HG03354 (cell line): ENCODE measurements at regions not wholly inside any gene's neighbourhood (a gene's known extent, or its start where the extent isn't known, plus 50 kb on each side); places are given as distances from the start of the nearest gene placed in this dataset.

Source experiments
- ATAC-seq: cut with Tn5 transposase; IDR thresholded peaks from one replicate; pipeline ENCODE4 v1.9.1; 2021; ENCODE audit warnings: mild to moderate bottlenecking; ENCODE audit not compliant: unreplicated experiment, poor library complexity, severe bottlenecking

DNA sequence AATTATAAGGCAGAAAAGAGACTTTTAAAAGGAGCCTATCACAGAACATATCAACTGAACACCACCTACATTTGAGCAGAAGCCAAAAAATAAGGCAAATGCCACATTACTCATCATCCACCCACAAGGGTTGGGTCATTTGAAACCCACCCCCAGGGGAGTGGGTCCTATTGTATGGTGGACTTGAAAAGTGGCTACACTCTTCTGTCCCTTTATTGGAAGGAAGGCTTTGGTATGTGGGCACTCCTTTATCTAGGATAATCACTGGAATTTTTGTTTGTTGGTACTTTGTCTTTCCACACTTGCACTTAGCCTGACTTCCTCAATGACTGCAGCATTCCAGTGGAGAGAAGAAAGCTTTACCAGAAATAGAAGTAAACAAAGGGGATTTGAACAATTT, 157.2 kb upstream of the COL11A1 start:
- no peak for ATAC-seq

DNA sequence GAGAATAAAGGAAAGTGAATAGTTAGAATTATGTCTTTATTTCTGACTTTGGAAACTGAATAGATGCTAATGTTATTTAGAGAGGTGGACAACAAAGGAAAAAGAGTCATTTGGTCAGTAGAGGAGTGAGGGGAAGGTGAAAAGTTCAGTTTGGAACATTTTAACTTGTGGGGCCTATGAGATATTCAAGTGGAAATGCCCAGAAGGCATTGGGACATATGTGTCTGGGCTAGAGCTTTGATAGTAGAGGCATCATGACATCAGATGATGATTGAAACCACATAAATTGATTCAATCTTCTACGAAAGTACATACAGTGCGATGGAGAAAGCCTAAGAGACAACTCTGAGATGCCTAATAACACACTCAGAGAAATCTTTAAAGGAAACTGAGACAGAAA, 151.7 kb upstream of the COL11A1 start:
- ATAC-seq = no peak

GRCh38 chr1:103256490-103256889, 148.2 kb upstream of the COL11A1 start:
- ATAC-seq = no peak

- ATAC-seq = no peak
Measured at GRCh38 chr1:103254691-103255090, 146.4 kb upstream of the COL11A1 start.

DNA sequence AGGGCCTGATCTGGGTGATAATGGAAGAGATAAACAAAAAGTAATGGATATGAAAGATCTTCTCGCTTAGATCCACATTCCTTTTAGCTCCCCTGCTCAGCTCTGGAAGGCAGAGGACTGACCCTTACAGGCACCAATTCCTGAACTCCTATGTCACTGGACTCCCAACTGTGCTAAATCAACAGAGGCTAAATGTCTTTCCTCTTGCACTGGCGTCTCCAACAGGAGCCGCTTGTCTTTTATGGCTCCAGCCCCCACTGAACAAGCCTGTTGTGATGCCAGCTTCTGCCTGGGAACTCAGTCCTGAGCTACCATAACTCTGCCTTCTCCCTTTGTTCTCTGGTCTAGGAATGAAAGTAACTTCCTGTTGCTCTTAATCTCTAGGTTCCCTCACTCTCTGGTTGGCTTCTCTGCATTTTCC, 142.1 kb upstream of the COL11A1 start:
- no peak for ATAC-seq

DNA sequence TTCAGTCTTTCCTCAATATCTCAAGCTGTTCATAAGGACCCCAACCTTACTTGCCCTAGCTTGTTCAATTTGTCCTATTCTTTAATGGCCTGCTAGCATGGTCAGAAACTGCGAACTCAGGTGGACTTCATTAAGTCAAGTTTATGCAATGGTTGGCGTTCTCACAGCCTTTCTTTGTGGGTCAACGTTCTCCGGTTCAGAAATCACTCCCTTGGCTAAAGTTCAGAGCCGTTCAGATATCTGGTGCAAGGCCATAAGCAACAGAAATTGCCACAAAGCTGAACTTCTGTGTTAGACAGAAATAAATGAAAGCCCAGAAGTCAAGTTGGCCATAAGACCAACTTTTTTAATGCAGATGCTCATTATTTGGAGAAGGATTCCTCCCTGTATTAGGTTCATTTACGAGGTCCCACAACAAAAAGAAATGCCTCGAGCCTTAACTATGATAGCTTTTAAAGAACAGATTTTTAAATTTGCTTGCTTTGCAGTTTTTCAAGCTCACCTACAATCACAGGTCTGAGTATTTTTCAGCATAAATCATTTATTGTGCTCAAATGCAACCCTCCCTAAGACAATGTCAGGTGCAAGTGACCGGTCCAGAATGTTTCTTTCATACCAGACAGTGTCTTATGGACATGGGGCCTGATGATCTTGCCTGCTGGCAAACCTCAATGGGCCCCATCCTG, 140.2 kb upstream of the COL11A1 start:
- ATAC-seq = no peak

DNA sequence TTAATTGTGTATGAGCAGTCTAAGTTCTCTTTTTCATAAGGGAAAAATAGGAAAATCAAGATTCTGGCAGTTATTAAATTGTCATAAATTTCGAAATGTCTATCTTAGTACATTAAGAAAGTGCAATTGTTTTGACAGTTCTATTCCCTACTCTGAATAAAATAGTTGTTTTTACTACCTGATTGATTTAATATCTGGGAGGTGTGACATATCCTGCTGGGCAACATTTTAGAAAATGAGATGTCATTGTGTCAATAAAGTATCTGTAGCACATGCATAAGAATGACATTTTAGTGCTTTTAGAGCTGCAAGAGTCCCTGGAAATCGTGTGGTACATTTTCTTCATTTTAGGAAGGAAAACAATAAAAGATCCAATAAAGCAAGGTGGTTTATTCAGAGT, 139.2 kb upstream of the COL11A1 start:
- no peak for ATAC-seq

GRCh38 chr1:103243481-103243880, 135.2 kb upstream of the COL11A1 start:
- ATAC-seq = no peak

GRCh38 chr1:103239034-103239433, 130.7 kb upstream of the COL11A1 start:
- ATAC-seq = no peak

DNA sequence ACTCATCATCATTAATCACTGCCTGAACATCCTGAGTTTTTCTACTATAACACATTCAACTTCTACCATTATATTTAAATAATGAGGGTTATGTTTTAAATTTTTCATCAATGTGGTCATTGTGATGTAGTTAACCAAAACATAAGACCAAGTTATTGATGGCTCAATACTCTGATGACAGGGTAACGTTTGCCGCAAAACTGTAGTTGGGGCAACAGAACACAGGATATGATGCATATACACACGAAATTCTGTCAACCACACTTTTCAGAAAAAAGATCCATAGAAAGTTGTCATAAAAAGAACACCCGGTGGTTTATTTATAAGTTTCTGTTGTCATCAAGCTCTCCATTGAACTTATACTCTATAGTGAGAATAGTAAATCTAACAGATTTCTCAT, 121.7 kb upstream of the COL11A1 start:
- no peak for ATAC-seq

DNA sequence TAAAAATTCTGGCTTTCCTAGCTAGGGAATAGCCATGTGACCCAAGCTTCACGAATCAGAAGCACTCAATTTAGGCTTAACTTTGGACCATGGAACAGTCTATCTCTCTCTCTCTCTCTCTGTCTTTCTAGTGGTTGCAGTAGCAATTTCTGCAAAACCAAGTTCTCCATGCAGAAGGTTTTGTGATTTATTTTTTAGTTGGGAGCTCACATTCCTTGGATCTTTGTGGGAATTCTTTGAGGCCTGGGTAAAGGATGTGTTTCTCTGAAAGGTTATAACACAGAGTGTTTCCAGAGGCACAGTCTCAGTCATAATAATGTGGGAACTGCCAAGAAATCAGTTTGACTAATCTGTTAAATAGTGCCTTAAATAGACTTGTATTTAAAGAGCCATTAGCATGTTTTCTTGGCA, 112.3 kb upstream of the COL11A1 start:
- no peak for ATAC-seq

GRCh38 chr1:103218821-103219220, 110.5 kb upstream of the COL11A1 start:
- ATAC-seq = no peak

DNA sequence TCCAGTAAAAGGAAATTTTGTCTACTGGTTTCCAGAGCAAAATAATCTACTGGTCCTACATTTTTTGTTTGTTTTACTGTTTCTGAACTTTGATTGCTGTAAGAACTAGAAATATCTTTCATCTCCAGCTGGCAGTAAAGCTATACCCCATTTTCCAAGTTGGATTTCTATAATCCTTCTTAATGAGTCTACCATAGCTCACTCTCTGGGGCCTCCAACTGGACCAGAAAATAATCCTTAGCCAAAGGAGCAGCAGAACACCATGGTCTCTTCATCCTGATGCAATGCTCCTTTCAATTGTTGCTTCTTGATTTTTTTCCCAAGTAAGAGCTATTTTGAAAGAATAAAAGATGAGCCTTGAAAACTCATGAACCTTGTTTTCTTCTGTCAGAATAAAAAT, 110.0 kb upstream of the COL11A1 start:
- no peak for ATAC-seq

GRCh38 chr1:103211073-103211472, 102.8 kb upstream of the COL11A1 start:
- no peak for ATAC-seq

GRCh38 chr1:103208844-103209243, 100.5 kb upstream of the COL11A1 start:
- no peak for ATAC-seq

- no peak for ATAC-seq
Measured at GRCh38 chr1:103199001-103199400, 90.7 kb upstream of the COL11A1 start.

GRCh38 chr1:103198076-103198475, 89.8 kb upstream of the COL11A1 start:
- ATAC-seq = no peak

- no peak for ATAC-seq
Measured at GRCh38 chr1:103197216-103197615, 88.9 kb upstream of the COL11A1 start.

DNA sequence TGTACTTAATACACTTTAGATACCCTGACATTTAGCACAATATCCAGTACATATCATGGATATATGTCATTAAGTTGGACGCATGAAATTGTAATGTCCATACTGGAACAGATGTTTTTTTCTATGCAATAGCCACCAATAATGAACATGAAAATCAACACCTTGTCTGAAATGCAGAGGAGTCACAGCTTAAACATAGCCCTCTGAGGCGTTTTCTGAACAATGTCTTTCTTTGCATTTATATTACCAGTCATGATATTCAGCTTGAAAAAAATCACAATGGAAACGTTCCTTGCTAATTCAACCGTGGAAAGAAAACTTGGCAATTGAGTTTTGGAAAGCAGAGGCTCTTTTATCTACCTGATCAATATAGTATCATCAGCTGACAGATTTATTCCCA, 86.7 kb upstream of the COL11A1 start:
- no peak for ATAC-seq

- ATAC-seq = no peak
Measured at GRCh38 chr1:103194060-103194459, 85.7 kb upstream of the COL11A1 start.

- no peak for ATAC-seq
Measured at GRCh38 chr1:103191327-103191726, 83.0 kb upstream of the COL11A1 start.

GRCh38 chr1:103190766-103191165, 82.4 kb upstream of the COL11A1 start:
- ATAC-seq = no peak
